ENCODE measurements at regions not wholly inside any gene's neighbourhood (a gene's known extent, or its start where the extent isn't known, plus 50 kb on each side); places are given as distances from the start of the nearest gene placed in this dataset.

DNA sequence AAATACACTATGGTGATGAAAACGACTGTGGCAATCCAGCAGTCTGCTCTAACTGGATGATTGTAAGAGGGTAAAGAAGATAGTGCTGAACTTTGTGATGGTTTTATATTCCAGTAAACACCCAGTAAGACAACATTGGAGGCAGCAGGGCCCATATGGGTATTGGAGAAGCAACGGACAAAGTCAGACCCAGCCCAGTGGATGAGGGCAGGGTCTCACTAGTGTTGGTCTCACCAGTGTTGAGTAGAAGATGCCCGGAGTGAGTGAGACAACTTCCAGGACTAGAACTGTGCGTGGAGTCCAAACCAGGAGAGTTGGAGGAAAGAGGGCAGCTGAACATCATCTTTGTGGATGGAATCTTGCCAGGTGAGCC lies 71.9 kb upstream of the CELF4 start:
- TF ChIP-seq, protein P1, sequence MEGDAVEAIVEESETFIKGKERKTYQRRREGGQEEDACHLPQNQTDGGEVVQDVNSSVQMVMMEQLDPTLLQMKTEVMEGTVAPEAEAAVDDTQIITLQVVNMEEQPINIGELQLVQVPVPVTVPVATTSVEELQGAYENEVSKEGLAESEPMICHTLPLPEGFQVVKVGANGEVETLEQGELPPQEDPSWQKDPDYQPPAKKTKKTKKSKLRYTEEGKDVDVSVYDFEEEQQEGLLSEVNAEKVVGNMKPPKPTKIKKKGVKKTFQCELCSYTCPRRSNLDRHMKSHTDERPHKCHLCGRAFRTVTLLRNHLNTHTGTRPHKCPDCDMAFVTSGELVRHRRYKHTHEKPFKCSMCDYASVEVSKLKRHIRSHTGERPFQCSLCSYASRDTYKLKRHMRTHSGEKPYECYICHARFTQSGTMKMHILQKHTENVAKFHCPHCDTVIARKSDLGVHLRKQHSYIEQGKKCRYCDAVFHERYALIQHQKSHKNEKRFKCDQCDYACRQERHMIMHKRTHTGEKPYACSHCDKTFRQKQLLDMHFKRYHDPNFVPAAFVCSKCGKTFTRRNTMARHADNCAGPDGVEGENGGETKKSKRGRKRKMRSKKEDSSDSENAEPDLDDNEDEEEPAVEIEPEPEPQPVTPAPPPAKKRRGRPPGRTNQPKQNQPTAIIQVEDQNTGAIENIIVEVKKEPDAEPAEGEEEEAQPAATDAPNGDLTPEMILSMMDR (IDR thresholded peaks at IDR 0.05) = no peak
- no peak for TF ChIP-seq POLR2A (IDR thresholded peaks at IDR 0.05)
